Raji (cell line): ENCODE measurements at regions not wholly inside any gene's neighbourhood (a gene's known extent, or its start where the extent isn't known, plus 50 kb on each side); places are given as distances from the start of the nearest gene placed in this dataset.

ENCODE experiments used
- POLR2A ChIP-seq: IDR thresholded peaks from 2 replicates; pipeline ENCODE4 v1.6.1; 2011; ENCODE audit warnings: low read depth, low read length, control low read depth; ENCODE audit not compliant: insufficient read depth

GRCh38 chr2:173557497-173557896, 202.8 kb downstream of the CDCA7 start:
- TF ChIP-seq POLR2A, result no peak

GRCh38 chr2:173567493-173567892, 212.8 kb downstream of the CDCA7 start:
- TF ChIP-seq POLR2A, result no peak

- TF ChIP-seq POLR2A, result no peak
These were observed 213.4 kb downstream of the CDCA7 start for GRCh38 chr2:173568054-173568453.

- TF ChIP-seq POLR2A, result no peak
These were observed 216.5 kb downstream of the CDCA7 start for GRCh38 chr2:173571021-173571821.

GRCh38 chr2:173571887-173572680, 217.4 kb downstream of the CDCA7 start:
- no peak for TF ChIP-seq POLR2A

- TF ChIP-seq POLR2A, result no peak
These were observed 218.2 kb downstream of the CDCA7 start for GRCh38 chr2:173572848-173573247.

GRCh38 chr2:173574324-173575112, 219.8 kb downstream of the CDCA7 start:
- TF ChIP-seq POLR2A, result no peak

GRCh38 chr2:173578404-173579107, 223.9 kb downstream of the CDCA7 start:
- no peak for TF ChIP-seq POLR2A

GRCh38 chr2:173580351-173580750, 225.7 kb downstream of the CDCA7 start:
- TF ChIP-seq POLR2A, result no peak

- TF ChIP-seq POLR2A, result no peak
These were observed 226.3 kb downstream of the CDCA7 start for GRCh38 chr2:173580956-173581355.

- no peak for TF ChIP-seq POLR2A
These were observed 228.5 kb downstream of the CDCA7 start for GRCh38 chr2:173583196-173583595.

GRCh38 chr2:173584000-173584399, 229.3 kb downstream of the CDCA7 start:
- no peak for TF ChIP-seq POLR2A

- TF ChIP-seq POLR2A, result no peak
These were observed 230.2 kb downstream of the CDCA7 start for GRCh38 chr2:173584676-173585458.

- TF ChIP-seq POLR2A, result no peak
These were observed 234.3 kb downstream of the CDCA7 start for GRCh38 chr2:173588931-173589369.
